HepG2 (cell line): ENCODE measurements at regions not wholly inside any gene's neighbourhood (a gene's known extent, or its start where the extent isn't known, plus 50 kb on each side); places are given as distances from the start of the nearest gene placed in this dataset.

ENCODE experiments used
- ATAC-seq: fragments of 200-7000 bp; cut with Tn5 transposase; 3 replicates; pipeline ENCODE4 v1.9.1; 2020; ENCODE audit warnings: mild to moderate bottlenecking, moderate library complexity
- BruUV-seq: library from RNA; stranded (reverse); fragments of 400-500 nt; replicated peaks from 2 replicates; lab custom pipeline; 2021; lab: Mats Ljungman, UMichigan
- CTCF ChIA-PET: fragments of 300-600 bp; formaldehyde crosslinking; extraction: SDS; loops from one replicate; lab custom pipeline; 2021; ENCODE audit warnings: low total read pairs, inconsistent platforms, low intra/inter-chr PET ratio; lab: Yijun Ruan, JAX
- POLR2A ChIA-PET: fragments of 350-600 bp; sonication (Branson Sonifier 250); formaldehyde crosslinking; loops from one replicate; lab custom pipeline; 2020; ENCODE audit warnings: antibody characterized with exemption, inconsistent platforms; lab: Yijun Ruan, JAX
- DNase-seq: peaks from one replicate; pipeline ENCODE4 v3.0.0-alpha.2; 2015; ENCODE audit warnings: low spot score
- FAIRE-seq: peaks from 3 replicates; lab custom pipeline; 2011; peaks lifted over from hg19 to GRCh38; lab: Jason Lieb, UNC
- H2AFZ ChIP-seq: one replicate; pipeline ENCODE4 v1.6.1; 2011; ENCODE audit warnings: low read length, inconsistent platforms
- H3K27ac ChIP-seq: fragments of 300-600 bp; 3 replicates; pipeline ENCODE4 v1.8.0; 2011; ENCODE audit warnings: mixed run types, mild to moderate bottlenecking, mixed read lengths, low read length, inconsistent platforms; ENCODE audit not compliant: insufficient read depth; ENCODE audit errors: extremely low read length
- H3K27me3 ChIP-seq, 2 experiments: fragments of 200-600 bp in 1 of 2; 2 replicates in 1 of 2; 3 replicates in 1 of 2; pipeline versions ENCODE4 v1.6.0 to v1.8.0; 2011; ENCODE audit warnings: low read length in 2 of 2, mild to moderate bottlenecking in 2 of 2, moderate library complexity in 2 of 2, inconsistent platforms in 1 of 2; ENCODE audit not compliant: insufficient read depth in 2 of 2, control insufficient read depth in 1 of 2
- H3K36me3 ChIP-seq, 2 experiments: fragments of 200-600 bp in 1 of 2; replicated peaks in 1 of 2; 2 replicates in 1 of 2; 3 replicates in 1 of 2; pipeline versions ENCODE4 v1.5.1 to v1.8.0; 2011; ENCODE audit warnings: low read length in 2 of 2, inconsistent platforms in 1 of 2; ENCODE audit not compliant: insufficient read depth in 2 of 2, control insufficient read depth in 1 of 2
- H3K4me1 ChIP-seq: 2 replicates; pipeline ENCODE4 v1.5.1; 2012; ENCODE audit warnings: low read length, inconsistent platforms; ENCODE audit not compliant: insufficient read depth
- H3K4me2 ChIP-seq: 2 replicates; pipeline ENCODE4 v1.6.0; 2011; ENCODE audit warnings: low read depth, low read length, inconsistent platforms
- H3K4me3 ChIP-seq, 3 experiments: fragments of 200-600 bp in 1 of 3; sonication (generic), shearing (Covaris generic) in 1 of 3; replicated peaks in 1 of 3; 2 replicates each; pipeline ENCODE4 v1.5.1; 2011 to 2016; ENCODE audit warnings: low read length in 3 of 3, inconsistent platforms in 2 of 3, low read depth in 2 of 3, mild to moderate bottlenecking in 2 of 3, control low read depth in 1 of 3, mixed read lengths in 1 of 3; ENCODE audit not compliant: insufficient read depth in 1 of 3
- H3K79me2 ChIP-seq: one replicate; pipeline ENCODE4 v1.6.1; 2011; ENCODE audit warnings: low read length, inconsistent platforms; ENCODE audit not compliant: insufficient read depth
- H3K9ac ChIP-seq: 2 replicates; pipeline ENCODE4 v1.6.0; 2011; ENCODE audit warnings: mild to moderate bottlenecking, low read depth, low read length, inconsistent platforms; ENCODE audit not compliant: insufficient read depth
- H3K9me3 ChIP-seq: 2 replicates; pipeline ENCODE4 v1.5.1; 2012; ENCODE audit warnings: mild to moderate bottlenecking, low read length
- H4K20me1 ChIP-seq: 2 replicates; pipeline ENCODE4 v1.6.0; 2011; ENCODE audit warnings: inconsistent platforms, mild to moderate bottlenecking, low read length, moderate library complexity; ENCODE audit not compliant: insufficient read depth
- SIX1 ChIP-seq: sonication (generic); formaldehyde crosslinking; IDR thresholded peaks from 2 replicates; pipeline ENCODE4 v1.4.0; 2020; ENCODE audit warnings: missing genetic modification reagents, borderline replicate concordance
- ZMYM3 ChIP-seq: sonication (generic); formaldehyde crosslinking; IDR thresholded peaks from 2 replicates; pipeline ENCODE4 v1.5.1; 2020; ENCODE audit warnings: mild to moderate bottlenecking, missing genetic modification reagents
- ZNF572 ChIP-seq: sonication (generic); formaldehyde crosslinking; IDR thresholded peaks from 2 replicates; pipeline ENCODE4 v1.5.1; 2020; ENCODE audit warnings: mild to moderate bottlenecking, missing genetic modification reagents
- ZNF850 ChIP-seq: sonication (generic); formaldehyde crosslinking; conservative IDR thresholded peaks from 2 replicates; pipeline ENCODE4 v1.9.0; 2021; ENCODE audit warnings: mild to moderate bottlenecking, missing genetic modification reagents
- WGBS: methylation state at CpG from one replicate; pipeline ENCODE4 v1.1.6; 2017; ENCODE audit warnings: low lambda C conversion rate; 5-methylcytosine and 5-hydroxymethylcytosine counted together
- in situ Hi-C: cut with HindIII; loops from 2 replicates; pipeline ENCODE4 v1.10.0; 2017; ENCODE audit warnings: low pct_unique_long_range_greater_than_20kb; ENCODE audit not compliant: extremely low pct_ligation_motif_present
- intact Hi-C: fragments of 100-400 bp; cut with micrococcal nuclease; formaldehyde crosslinking; loops from one replicate; pipeline ENCODE4 v1.10.0; 2022; ENCODE audit not compliant: unreplicated experiment
- TF ChIP-seq, protein P1 (sequence below): sonication (generic); formaldehyde crosslinking; IDR thresholded peaks from 2 replicates; pipeline ENCODE4 v1.5.1; 2020; ENCODE audit warnings: missing genetic modification reagents, mild to moderate bottlenecking, borderline replicate concordance

DNA sequence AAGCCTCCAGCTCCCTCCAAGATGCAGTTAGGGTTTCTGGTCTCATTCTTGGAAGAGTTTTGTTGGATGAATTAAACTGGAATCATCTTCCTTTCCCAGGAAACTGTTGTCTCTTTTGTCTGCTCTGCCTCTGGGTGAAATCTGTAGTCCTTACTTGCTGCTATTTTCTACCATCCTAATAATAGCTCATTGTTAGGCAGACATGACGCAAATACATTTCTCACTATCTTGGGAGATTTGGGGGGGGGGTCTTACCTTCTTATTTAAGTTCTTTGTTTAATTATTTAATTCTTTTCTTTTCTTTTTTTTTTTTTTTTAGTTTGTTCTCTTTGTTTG lies 85.4 kb upstream of the DUSP10 start:
- Histone ChIP-seq H3K27me3 (no peaks in the 10 kb centered on the region), H3K4me2 (no peak overlapping the region), H3K27ac (no peak overlapping the region), H3K79me2 (no peaks in the 10 kb centered on the region), H3K36me3 (no peaks in the 10 kb centered on the region), H3K9ac (no peak overlapping the region), H3K9me3 (no peaks in the 10 kb centered on the region), H4K20me1 (no peaks in the 10 kb centered on the region), H3K4me3 (no peak overlapping the region), H2AFZ (no peak overlapping the region), H3K4me1 (no peaks in the 10 kb centered on the region)
- FAIRE-seq (no peak), ATAC-seq (no peak), DNase-seq (no peak)
- BruUV-seq = no TSS peak
- in situ Hi-C loops (no loop called here), intact Hi-C loops (no loop called here)
- CTCF ChIA-PET = no interaction called here
- TF ChIP-seq ZNF850 (CRISPR knock-in tag) = no peak
- TF ChIP-seq, protein P1, sequence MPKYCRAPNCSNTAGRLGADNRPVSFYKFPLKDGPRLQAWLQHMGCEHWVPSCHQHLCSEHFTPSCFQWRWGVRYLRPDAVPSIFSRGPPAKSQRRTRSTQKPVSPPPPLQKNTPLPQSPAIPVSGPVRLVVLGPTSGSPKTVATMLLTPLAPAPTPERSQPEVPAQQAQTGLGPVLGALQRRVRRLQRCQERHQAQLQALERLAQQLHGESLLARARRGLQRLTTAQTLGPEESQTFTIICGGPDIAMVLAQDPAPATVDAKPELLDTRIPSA = no peak
- WGBS = 32% methylated on average over 1 of the region's 1 CpG
- POLR2A ChIA-PET = no interaction called here

DNA sequence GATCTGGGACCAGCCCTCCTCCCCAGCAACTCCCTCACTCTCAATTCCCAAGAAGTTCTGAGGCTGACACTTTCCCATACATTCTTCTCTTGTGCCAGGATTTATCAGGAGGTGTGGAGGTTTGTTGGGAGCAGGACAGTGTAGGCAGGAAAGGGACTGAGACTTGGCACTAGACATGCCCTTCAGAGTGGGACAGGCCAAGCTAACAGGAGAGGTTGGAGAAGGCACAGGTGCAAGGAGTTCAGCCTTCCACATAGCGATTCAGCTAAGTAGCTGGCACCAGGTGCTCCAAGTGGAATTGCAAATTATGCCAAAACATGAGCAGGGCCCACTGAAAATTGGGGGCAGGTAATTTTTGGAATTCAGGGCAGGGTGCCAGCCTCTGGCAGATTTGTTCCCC lies 83.0 kb upstream of the DUSP10 start:
- no peak for ATAC-seq
- H3K79me2 ChIP-seq = no peaks in the 10 kb centered on the region
- H3K27me3 ChIP-seq = no peaks in the 10 kb centered on the region
- no peak for FAIRE-seq
- no peaks in the 10 kb centered on the region for H3K9me3 ChIP-seq
- no peak overlapping the region for H2AFZ ChIP-seq
- intact Hi-C loops (no loop called here), in situ Hi-C loops (no loop called here)
- no peak overlapping the region for H3K27ac ChIP-seq
- BruUV-seq = no TSS peak
- H3K9ac ChIP-seq = no peak overlapping the region
- H3K4me2 ChIP-seq = no peak overlapping the region
- no peaks in the 10 kb centered on the region for H3K4me1 ChIP-seq
- no peaks in the 10 kb centered on the region for H3K36me3 ChIP-seq
- ChIA-PET POLR2A (no interaction called here), CTCF (no interaction called here)
- TF ChIP-seq ZMYM3 (CRISPR knock-in tag) (no peak), ZNF572 (CRISPR knock-in tag) (no peak), SIX1 (CRISPR knock-in tag) (no peak)
- H3K4me3 ChIP-seq = no peak overlapping the region
- no peak for DNase-seq
- 0% methylated on average over 1 of the region's 1 CpG for WGBS
- no peaks in the 10 kb centered on the region for H4K20me1 ChIP-seq
